ENCODE measurements at regions not wholly inside any gene's neighbourhood (a gene's known extent, or its start where the extent isn't known, plus 50 kb on each side); places are given as distances from the start of the nearest gene placed in this dataset.

DNA sequence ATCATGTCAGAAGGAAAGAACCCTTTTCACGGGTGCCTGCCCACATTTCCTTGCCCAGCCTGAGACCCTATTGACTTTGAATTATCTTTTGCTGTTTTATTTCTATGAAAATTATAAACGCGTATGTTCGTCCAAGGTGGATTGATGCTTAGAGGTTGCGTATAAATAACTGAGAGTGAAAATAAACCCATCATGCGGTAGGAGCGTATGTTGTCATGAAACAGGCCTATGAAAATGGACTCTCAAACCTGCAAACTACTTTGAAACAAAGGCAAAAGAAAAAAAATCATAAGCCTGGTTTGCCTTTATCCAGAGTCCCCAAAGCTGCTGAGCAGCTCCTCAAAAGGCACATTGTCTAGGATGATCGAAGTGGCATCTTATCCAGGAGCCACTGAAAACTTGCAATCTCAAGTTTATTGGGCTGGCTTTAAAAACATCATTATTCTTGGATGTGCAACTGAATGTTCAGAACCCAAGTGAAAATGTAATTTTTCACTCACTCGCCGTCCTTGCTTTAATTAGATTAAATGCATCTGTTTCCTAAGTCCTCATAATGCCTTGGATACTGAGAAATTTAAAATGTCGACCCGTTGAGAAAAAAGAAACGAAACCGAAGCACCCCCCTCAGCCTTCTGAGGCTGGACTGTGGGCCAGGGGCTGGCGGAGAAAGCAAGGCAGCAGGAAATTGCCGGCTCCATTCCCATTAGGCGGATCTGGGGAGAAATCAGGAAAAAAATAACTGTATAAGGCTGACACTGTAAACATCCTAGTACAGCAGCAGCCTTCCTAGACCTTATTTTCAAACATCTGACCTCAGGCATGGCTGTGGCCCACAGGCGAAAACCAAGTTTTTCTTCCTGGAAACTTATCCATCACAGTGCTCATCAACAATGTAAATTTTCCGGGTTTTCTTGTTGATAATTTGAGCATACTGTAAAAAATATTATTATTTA lies 82.9 kb upstream of the PPARA start:
- H3K4me1 Mint-ChIP-seq: no peaks in the 10 kb centered on the region
- H3K36me3 Mint-ChIP-seq (ENCODE audit: low read depth): no peaks in the 10 kb centered on the region
- no peak overlapping the region for H3K27ac Mint-ChIP-seq
- Histone ChIP-seq H3K36me3 (ENCODE audit: control insufficient read depth, insufficient read depth, low read length) (no peaks in the 10 kb centered on the region), H3K27me3 (ENCODE audit: control insufficient read depth, insufficient read depth, low read length, poor library complexity, severe bottlenecking) (peaks cover 94% of the 10 kb centered on the region), H3K9ac (ENCODE audit: extremely low read depth, low read length, poor library complexity, severe bottlenecking) (no peak overlapping the region), H3K4me1 (ENCODE audit: control insufficient read depth, insufficient read depth, low read length) (no peaks in the 10 kb centered on the region), H3K27ac (ENCODE audit: low read depth, low read length) (no peak overlapping the region), H3K9me3 (ENCODE audit: control insufficient read depth, low read length) (no peaks in the 10 kb centered on the region), H3K4me3 (ENCODE audit: low read length) (no peak overlapping the region)
- H3K27me3 Mint-ChIP-seq (ENCODE audit: insufficient read depth): peaks cover 78% of the 10 kb centered on the region
- TF ChIP-seq, protein P1, sequence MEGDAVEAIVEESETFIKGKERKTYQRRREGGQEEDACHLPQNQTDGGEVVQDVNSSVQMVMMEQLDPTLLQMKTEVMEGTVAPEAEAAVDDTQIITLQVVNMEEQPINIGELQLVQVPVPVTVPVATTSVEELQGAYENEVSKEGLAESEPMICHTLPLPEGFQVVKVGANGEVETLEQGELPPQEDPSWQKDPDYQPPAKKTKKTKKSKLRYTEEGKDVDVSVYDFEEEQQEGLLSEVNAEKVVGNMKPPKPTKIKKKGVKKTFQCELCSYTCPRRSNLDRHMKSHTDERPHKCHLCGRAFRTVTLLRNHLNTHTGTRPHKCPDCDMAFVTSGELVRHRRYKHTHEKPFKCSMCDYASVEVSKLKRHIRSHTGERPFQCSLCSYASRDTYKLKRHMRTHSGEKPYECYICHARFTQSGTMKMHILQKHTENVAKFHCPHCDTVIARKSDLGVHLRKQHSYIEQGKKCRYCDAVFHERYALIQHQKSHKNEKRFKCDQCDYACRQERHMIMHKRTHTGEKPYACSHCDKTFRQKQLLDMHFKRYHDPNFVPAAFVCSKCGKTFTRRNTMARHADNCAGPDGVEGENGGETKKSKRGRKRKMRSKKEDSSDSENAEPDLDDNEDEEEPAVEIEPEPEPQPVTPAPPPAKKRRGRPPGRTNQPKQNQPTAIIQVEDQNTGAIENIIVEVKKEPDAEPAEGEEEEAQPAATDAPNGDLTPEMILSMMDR (conservative IDR thresholded peaks at IDR 0.05): no peak
- DNase-seq: no peak
- no peak overlapping the region for H3K4me3 Mint-ChIP-seq
- H3K9me3 Mint-ChIP-seq: no peaks in the 10 kb centered on the region
- WGBS, 2 experiments (ENCODE audit: insufficient coverage in 1 of 2, insufficient read length in 1 of 2): 88 to 92% methylated on average over 18 of the region's 19 CpGs

DNA sequence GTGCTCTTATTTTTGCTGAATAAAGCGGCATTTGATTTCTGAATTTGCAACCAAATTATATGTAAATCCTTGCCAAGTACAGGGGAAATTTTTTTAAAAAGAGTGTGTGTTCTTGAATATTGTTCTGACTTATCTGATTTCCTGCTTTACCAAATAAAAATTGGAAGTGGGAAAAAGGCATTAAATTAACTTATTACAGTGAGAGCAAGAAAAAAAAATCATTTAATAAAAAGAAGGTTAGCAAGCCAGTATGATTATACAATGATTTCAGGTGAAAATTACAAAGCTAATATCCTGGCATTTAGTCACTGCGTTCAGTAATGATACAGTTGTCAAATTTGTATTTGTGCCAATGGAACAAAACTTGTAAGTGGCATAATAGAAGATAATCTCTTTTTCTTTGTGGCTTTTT lies 82.1 kb upstream of the PPARA start:
- Histone ChIP-seq H3K9ac (ENCODE audit: extremely low read depth, low read length, poor library complexity, severe bottlenecking) (no peak overlapping the region), H3K4me3 (ENCODE audit: low read length) (no peak overlapping the region), H3K9me3 (ENCODE audit: control insufficient read depth, low read length) (no peaks in the 10 kb centered on the region), H3K4me1 (ENCODE audit: control insufficient read depth, insufficient read depth, low read length) (no peaks in the 10 kb centered on the region), H3K27ac (ENCODE audit: low read depth, low read length) (no peak overlapping the region), H3K36me3 (ENCODE audit: control insufficient read depth, insufficient read depth, low read length) (no peaks in the 10 kb centered on the region), H3K27me3 (ENCODE audit: control insufficient read depth, insufficient read depth, low read length, poor library complexity, severe bottlenecking) (peaks cover 94% of the 10 kb centered on the region)
- Mint-ChIP-seq H3K4me3 (no peak overlapping the region), H3K36me3 (ENCODE audit: low read depth) (peaks cover 2% of the 10 kb centered on the region), H3K4me1 (no peaks in the 10 kb centered on the region), H3K27ac (no peak overlapping the region), H3K27me3 (ENCODE audit: insufficient read depth) (peaks cover 78% of the 10 kb centered on the region), H3K9me3 (no peaks in the 10 kb centered on the region)
- no peak for DNase-seq
- 82 to 100% methylated on average over 2 of the region's 2 CpGs for WGBS, 2 experiments (ENCODE audit: insufficient coverage in 1 of 2, insufficient read length in 1 of 2)
- TF ChIP-seq, protein P1 (conservative IDR thresholded peaks at IDR 0.05): no peak

DNA sequence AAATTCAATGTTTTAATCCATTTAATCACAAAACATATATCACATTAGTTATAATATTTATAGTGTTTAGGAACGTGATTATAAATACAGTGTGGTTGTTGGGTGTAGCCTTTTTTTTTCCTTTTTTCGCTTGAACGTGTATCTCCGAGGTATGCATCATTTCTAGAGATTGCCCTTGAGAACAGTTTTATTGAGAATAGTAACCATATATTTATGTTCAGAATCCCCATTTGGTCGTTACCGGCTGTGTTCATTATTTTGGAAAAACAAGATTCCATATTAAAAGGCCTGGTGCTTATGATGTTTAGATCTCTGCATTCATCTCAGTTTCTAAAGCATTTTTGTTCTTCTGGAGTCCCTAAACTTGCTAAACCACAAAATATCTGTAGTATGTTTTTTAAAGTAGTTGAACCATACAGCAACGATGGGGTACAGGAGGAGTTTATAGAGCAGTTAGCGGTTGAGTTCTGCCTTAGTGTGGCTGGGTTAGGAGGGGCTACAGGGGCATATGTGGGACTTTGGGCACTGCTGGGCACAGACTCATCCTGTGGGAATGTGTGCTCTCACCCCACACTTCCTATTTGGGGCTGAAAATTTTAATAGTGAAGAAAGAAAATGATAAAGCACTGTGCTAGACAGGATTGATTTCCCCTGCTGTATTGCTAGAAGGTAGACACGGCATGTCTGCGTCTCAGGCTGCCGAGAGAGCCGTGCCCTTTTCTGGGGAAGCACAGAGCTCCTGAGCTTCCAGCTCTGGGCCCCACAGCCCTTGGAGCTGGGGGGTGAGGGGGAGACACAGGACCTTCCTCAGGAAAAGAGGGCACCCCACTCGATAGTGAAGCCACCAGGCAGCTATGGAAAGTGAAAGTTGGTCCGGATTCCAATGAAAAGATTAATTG lies 81.5 kb upstream of the PPARA start:
- Histone ChIP-seq H3K4me1 (ENCODE audit: control insufficient read depth, insufficient read depth, low read length) (no peaks in the 10 kb centered on the region), H3K9ac (ENCODE audit: extremely low read depth, low read length, poor library complexity, severe bottlenecking) (no peak overlapping the region), H3K9me3 (ENCODE audit: control insufficient read depth, low read length) (no peaks in the 10 kb centered on the region), H3K4me3 (ENCODE audit: low read length) (no peak overlapping the region), H3K27me3 (ENCODE audit: control insufficient read depth, insufficient read depth, low read length, poor library complexity, severe bottlenecking) (peaks cover 94% of the 10 kb centered on the region), H3K36me3 (ENCODE audit: control insufficient read depth, insufficient read depth, low read length) (no peaks in the 10 kb centered on the region), H3K27ac (ENCODE audit: low read depth, low read length) (no peak overlapping the region)
- no peak for DNase-seq
- WGBS, 2 experiments (ENCODE audit: insufficient coverage in 1 of 2, insufficient read length in 1 of 2): 89 to 93% methylated on average over 7 to 14 of the region's 14 CpGs
- TF ChIP-seq, protein P1 (conservative IDR thresholded peaks at IDR 0.05): no peak
- Mint-ChIP-seq H3K4me1 (no peaks in the 10 kb centered on the region), H3K9me3 (no peaks in the 10 kb centered on the region), H3K36me3 (ENCODE audit: low read depth) (peaks cover 2% of the 10 kb centered on the region), H3K27me3 (ENCODE audit: insufficient read depth) (peaks cover 79% of the 10 kb centered on the region), H3K4me3 (no peak overlapping the region), H3K27ac (no peak overlapping the region)

Measured in endodermal cell (in vitro differentiated cells).